Left renal cortex interstitium (tissue), 4 donors: ENCODE measurements at regions not wholly inside any gene's neighbourhood (a gene's known extent, or its start where the extent isn't known, plus 50 kb on each side); places are given as distances from the start of the nearest gene placed in this dataset.

Experiments
- DNase-seq, 4 donors: peaks; one replicate each; pipeline ENCODE4 v3.0.0-alpha.2; 2013; ENCODE audit warnings: low read depth in 4 of 4, low spot score in 2 of 4, missing footprints in 1 of 4

GRCh38 chr20:21653628-21654027, 51.8 kb upstream of the PAX1 start:
- DNase-seq = no peak

GRCh38 chr20:21643417-21643816, 62.0 kb upstream of the PAX1 start:
- DNase-seq = no peak

GRCh38 chr20:21640556-21640955, 64.9 kb upstream of the PAX1 start:
- peak in 3 of 4 donors; percentile 7 to 16 (median 11) for DNase-seq

GRCh38 chr20:21633829-21634228, 71.6 kb upstream of the PAX1 start:
- no peak for DNase-seq

GRCh38 chr20:21632735-21633053, 72.8 kb upstream of the PAX1 start:
- no peak for DNase-seq

GRCh38 chr20:21632031-21632734, 73.3 kb upstream of the PAX1 start:
- DNase-seq = no peak

GRCh38 chr20:21628800-21629199, 76.7 kb upstream of the PAX1 start:
- DNase-seq = no peak

GRCh38 chr20:21623781-21624094, 81.7 kb upstream of the PAX1 start:
- no peak for DNase-seq

- DNase-seq = no peak
Observed at GRCh38 chr20:21623074-21623780, 82.2 kb upstream of the PAX1 start.

GRCh38 chr20:21622097-21622857, 83.2 kb upstream of the PAX1 start:
- no peak for DNase-seq

- no peak for DNase-seq
Observed at GRCh38 chr20:21618759-21619416, 86.6 kb upstream of the PAX1 start.

- peak in 2 of 4 donors; percentile 29 to 53 for DNase-seq
Observed at GRCh38 chr20:21615617-21616080, 89.8 kb upstream of the PAX1 start.

- DNase-seq = no peak
Observed at GRCh38 chr20:21614980-21615379, 90.5 kb upstream of the PAX1 start.

- peak in 1 of 4 donors; percentile 17 for DNase-seq
Observed at GRCh38 chr20:21613512-21613911, 92.0 kb upstream of the PAX1 start.

GRCh38 chr20:21609981-21610380, 95.5 kb upstream of the PAX1 start:
- DNase-seq = no peak

- no peak for DNase-seq
Observed at GRCh38 chr20:21609221-21609620, 95.4 kb upstream of the NKX2-2 start.

GRCh38 chr20:21608777-21609176, 94.9 kb upstream of the NKX2-2 start:
- DNase-seq = no peak

- no peak for DNase-seq
Observed at GRCh38 chr20:21607971-21608725, 94.3 kb upstream of the NKX2-2 start.

- no peak for DNase-seq
Observed at GRCh38 chr20:21601799-21602198, 87.9 kb upstream of the NKX2-2 start.

- no peak for DNase-seq
Observed at GRCh38 chr20:21586682-21587081, 72.8 kb upstream of the NKX2-2 start.
